ENCODE measurements at regions not wholly inside any gene's neighbourhood (a gene's known extent, or its start where the extent isn't known, plus 50 kb on each side); places are given as distances from the start of the nearest gene placed in this dataset.

DNA sequence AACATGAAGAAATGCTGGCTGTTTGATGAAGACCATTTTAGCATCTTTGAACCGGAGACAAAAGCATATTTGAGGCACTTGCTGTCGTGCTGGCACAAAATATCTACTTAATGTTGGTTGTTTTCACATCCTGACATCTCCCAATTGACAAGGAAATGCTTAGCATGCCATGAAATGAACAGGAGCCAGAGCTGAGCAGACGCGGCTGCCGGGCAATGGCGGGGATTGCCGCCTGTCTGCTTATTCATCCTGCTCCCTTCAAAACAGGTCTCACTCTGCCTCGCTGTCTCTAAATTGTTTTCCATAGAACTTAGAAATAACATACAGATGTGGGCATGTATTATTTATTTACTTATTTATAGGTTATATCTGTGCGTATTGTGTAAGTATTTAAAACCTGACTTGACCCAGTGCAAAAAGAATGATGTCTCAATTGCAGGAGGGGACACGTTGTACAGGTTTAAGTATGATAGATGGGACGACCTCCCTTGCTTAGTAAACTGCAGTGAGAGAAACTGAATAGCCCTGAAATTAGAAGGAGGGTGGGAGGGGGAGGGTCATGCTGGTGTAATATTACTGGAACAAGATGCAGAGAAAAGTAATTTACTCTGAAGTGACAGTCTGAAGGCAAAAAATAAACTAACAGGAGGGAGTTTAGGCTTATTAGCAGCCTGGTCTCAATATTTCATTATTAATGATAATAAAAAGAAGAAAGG is 590.4 kb upstream of the PLXNA2 start:
- H3K4me2 ChIP-seq (ENCODE audit: low read length), result peak overlapping the region; percentile 40

DNA sequence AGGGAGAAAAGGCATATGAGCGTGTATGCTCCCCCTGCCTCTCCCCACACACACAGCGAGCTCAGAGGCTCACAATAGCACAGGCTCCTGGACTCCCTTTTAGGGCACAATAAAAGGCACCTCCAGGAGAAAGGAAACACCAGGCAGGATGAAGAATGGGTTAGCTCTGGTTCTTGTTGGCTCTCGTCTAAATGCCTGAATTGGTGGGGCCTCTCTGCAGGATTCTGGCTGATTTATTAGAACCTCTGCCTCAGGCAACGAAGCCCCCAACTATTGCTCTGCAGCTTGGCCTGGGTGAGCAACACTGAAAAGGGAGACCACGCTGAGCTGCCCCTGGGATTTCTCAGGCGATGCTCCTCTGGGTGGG is 590.9 kb upstream of the PLXNA2 start:
- no peak overlapping the region for H3K9ac ChIP-seq (ENCODE audit: low read length)
- H3K4me3 Mint-ChIP-seq (ENCODE audit: unreplicated experiment), result no peak overlapping the region
- no peaks in the 10 kb centered on the region for H3K9me3 Mint-ChIP-seq (ENCODE audit: unreplicated experiment)
- TF ChIP-seq, protein P1, sequence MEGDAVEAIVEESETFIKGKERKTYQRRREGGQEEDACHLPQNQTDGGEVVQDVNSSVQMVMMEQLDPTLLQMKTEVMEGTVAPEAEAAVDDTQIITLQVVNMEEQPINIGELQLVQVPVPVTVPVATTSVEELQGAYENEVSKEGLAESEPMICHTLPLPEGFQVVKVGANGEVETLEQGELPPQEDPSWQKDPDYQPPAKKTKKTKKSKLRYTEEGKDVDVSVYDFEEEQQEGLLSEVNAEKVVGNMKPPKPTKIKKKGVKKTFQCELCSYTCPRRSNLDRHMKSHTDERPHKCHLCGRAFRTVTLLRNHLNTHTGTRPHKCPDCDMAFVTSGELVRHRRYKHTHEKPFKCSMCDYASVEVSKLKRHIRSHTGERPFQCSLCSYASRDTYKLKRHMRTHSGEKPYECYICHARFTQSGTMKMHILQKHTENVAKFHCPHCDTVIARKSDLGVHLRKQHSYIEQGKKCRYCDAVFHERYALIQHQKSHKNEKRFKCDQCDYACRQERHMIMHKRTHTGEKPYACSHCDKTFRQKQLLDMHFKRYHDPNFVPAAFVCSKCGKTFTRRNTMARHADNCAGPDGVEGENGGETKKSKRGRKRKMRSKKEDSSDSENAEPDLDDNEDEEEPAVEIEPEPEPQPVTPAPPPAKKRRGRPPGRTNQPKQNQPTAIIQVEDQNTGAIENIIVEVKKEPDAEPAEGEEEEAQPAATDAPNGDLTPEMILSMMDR (IDR thresholded peaks at IDR 0.05; ENCODE audit: insufficient read depth, low read depth, low read length), result no peak
- no peak for TF ChIP-seq EZH2 (IDR thresholded peaks at IDR 0.05; ENCODE audit: insufficient read depth, low read length)
- no peak overlapping the region for H3K27ac Mint-ChIP-seq (ENCODE audit: unreplicated experiment)
- H3K36me3 ChIP-seq (ENCODE audit: insufficient read depth, low read length), result no peaks in the 10 kb centered on the region
- no peak overlapping the region for H3K4me3 ChIP-seq (ENCODE audit: insufficient read depth, low read depth, low read length)
- no peaks in the 10 kb centered on the region for H3K4me1 ChIP-seq (ENCODE audit: insufficient read depth, low read length)
- no peaks in the 10 kb centered on the region for H3K27me3 ChIP-seq (ENCODE audit: insufficient read depth, low read length)
- no peak overlapping the region for H3K4me2 ChIP-seq (ENCODE audit: low read length)
- peaks cover 14% of the 10 kb centered on the region for H3K4me1 Mint-ChIP-seq (ENCODE audit: low read depth, unreplicated experiment)
- H3K27me3 Mint-ChIP-seq (ENCODE audit: low read depth, unreplicated experiment), result no peaks in the 10 kb centered on the region
- no peaks in the 10 kb centered on the region for H4K20me1 ChIP-seq (ENCODE audit: insufficient read depth, low read length)
- no peak overlapping the region for H2AFZ ChIP-seq (ENCODE audit: low read depth, low read length)
- no peaks in the 10 kb centered on the region for H3K79me2 ChIP-seq (ENCODE audit: insufficient read depth, low read length)
- H3K36me3 Mint-ChIP-seq (ENCODE audit: low read depth, unreplicated experiment), result no peaks in the 10 kb centered on the region
- H3K9me3 ChIP-seq (ENCODE audit: insufficient read depth, low read depth, low read length), result no peaks in the 10 kb centered on the region
- FAIRE-seq, result no peak
- DNase-seq (ENCODE audit: low read depth), result no peak
- H3K27ac ChIP-seq (ENCODE audit: low read depth, low read length), result no peak overlapping the region

More for the DNA sequence above, 590.4 kb upstream of the PLXNA2 start:
- no peaks in the 10 kb centered on the region for H4K20me1 ChIP-seq (ENCODE audit: insufficient read depth, low read length)
- DNase-seq (ENCODE audit: low read depth) (peak; percentile 29), FAIRE-seq (no peak)
- Mint-ChIP-seq H3K9me3 (ENCODE audit: unreplicated experiment) (no peaks in the 10 kb centered on the region), H3K27ac (ENCODE audit: unreplicated experiment) (peak overlapping the region; percentile 72), H3K36me3 (ENCODE audit: low read depth, unreplicated experiment) (no peaks in the 10 kb centered on the region), H3K4me3 (ENCODE audit: unreplicated experiment) (no peak overlapping the region), H3K27me3 (ENCODE audit: low read depth, unreplicated experiment) (no peaks in the 10 kb centered on the region), H3K4me1 (ENCODE audit: low read depth, unreplicated experiment) (peaks cover 14% of the 10 kb centered on the region)
- no peak for TF ChIP-seq EZH2 (IDR thresholded peaks at IDR 0.05; ENCODE audit: insufficient read depth, low read length)
- TF ChIP-seq, protein P1 (IDR thresholded peaks at IDR 0.05; ENCODE audit: insufficient read depth, low read depth, low read length), result no peak
- no peaks in the 10 kb centered on the region for H3K36me3 ChIP-seq (ENCODE audit: insufficient read depth, low read length)
- no peaks in the 10 kb centered on the region for H3K4me1 ChIP-seq (ENCODE audit: insufficient read depth, low read length)
- H3K4me3 ChIP-seq (ENCODE audit: insufficient read depth, low read depth, low read length), result no peak overlapping the region
- H3K27me3 ChIP-seq (ENCODE audit: insufficient read depth, low read length), result no peaks in the 10 kb centered on the region
- no peak overlapping the region for H3K27ac ChIP-seq (ENCODE audit: low read depth, low read length)
- H3K9me3 ChIP-seq (ENCODE audit: insufficient read depth, low read depth, low read length), result no peaks in the 10 kb centered on the region
- H3K9ac ChIP-seq (ENCODE audit: low read length), result no peak overlapping the region
- H2AFZ ChIP-seq (ENCODE audit: low read depth, low read length), result peak overlapping the region; percentile 62
- H3K79me2 ChIP-seq (ENCODE audit: insufficient read depth, low read length), result no peaks in the 10 kb centered on the region

DNA sequence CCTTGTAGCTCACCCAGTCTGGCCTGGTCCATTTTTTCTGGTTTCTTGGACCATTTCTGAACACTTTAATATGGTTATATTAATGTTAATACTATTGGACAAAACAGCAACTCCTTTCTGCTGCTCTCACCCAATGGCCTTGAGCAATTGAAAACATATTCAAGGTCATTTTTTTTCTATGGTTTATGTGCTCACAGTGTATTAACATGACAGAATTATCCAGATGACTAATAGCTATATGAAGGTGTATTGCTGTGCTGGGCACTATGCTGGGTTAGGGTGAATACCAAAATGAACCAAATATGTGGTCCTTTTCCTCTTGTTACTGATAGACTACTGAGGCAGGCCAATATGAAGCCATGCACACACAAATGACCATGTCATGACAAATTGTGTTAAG is 591.6 kb upstream of the PLXNA2 start:
- Histone ChIP-seq H3K36me3 (ENCODE audit: insufficient read depth, low read length) (no peaks in the 10 kb centered on the region), H3K4me2 (ENCODE audit: low read length) (no peak overlapping the region), H3K9ac (ENCODE audit: low read length) (no peak overlapping the region), H3K27ac (ENCODE audit: low read depth, low read length) (no peak overlapping the region), H3K4me3 (ENCODE audit: insufficient read depth, low read depth, low read length) (no peak overlapping the region), H2AFZ (ENCODE audit: low read depth, low read length) (no peak overlapping the region), H3K4me1 (ENCODE audit: insufficient read depth, low read length) (no peaks in the 10 kb centered on the region), H3K79me2 (ENCODE audit: insufficient read depth, low read length) (no peaks in the 10 kb centered on the region), H3K9me3 (ENCODE audit: insufficient read depth, low read depth, low read length) (no peaks in the 10 kb centered on the region), H3K27me3 (ENCODE audit: insufficient read depth, low read length) (no peaks in the 10 kb centered on the region), H4K20me1 (ENCODE audit: insufficient read depth, low read length) (no peaks in the 10 kb centered on the region)
- no peak for FAIRE-seq
- Mint-ChIP-seq H3K9me3 (ENCODE audit: unreplicated experiment) (no peaks in the 10 kb centered on the region), H3K27ac (ENCODE audit: unreplicated experiment) (no peak overlapping the region), H3K4me3 (ENCODE audit: unreplicated experiment) (no peak overlapping the region), H3K36me3 (ENCODE audit: low read depth, unreplicated experiment) (no peaks in the 10 kb centered on the region), H3K27me3 (ENCODE audit: low read depth, unreplicated experiment) (no peaks in the 10 kb centered on the region), H3K4me1 (ENCODE audit: low read depth, unreplicated experiment) (peaks cover 14% of the 10 kb centered on the region)
- no peak for DNase-seq (ENCODE audit: low read depth)
- TF ChIP-seq EZH2 (IDR thresholded peaks at IDR 0.05; ENCODE audit: insufficient read depth, low read length), result no peak
- TF ChIP-seq, protein P1 (IDR thresholded peaks at IDR 0.05; ENCODE audit: insufficient read depth, low read depth, low read length), result no peak
